BE2C (cell line): ENCODE measurements at regions not wholly inside any gene's neighbourhood (a gene's known extent, or its start where the extent isn't known, plus 50 kb on each side); places are given as distances from the start of the nearest gene placed in this dataset.

Source experiments
- DNase-seq: peaks from one replicate; pipeline ENCODE4 v3.0.0-alpha.2; 2020
- H3K27me3 ChIP-seq: fragments of 250-450 bp; sonication (Bioruptor Pico); 2 replicates; pipeline ENCODE4 v1.5.1; 2020; ENCODE audit warnings: mild to moderate bottlenecking
- H3K36me3 ChIP-seq: fragments of 250-450 bp; sonication (Bioruptor Pico); 2 replicates; pipeline ENCODE4 v1.5.1; 2020; ENCODE audit warnings: mild to moderate bottlenecking
- H3K4me1 ChIP-seq: fragments of 250-450 bp; sonication (Bioruptor Pico); 2 replicates; pipeline ENCODE4 v1.5.1; 2020
- H3K4me3 ChIP-seq: 2 replicates; pipeline ENCODE4 v1.5.1; 2011; ENCODE audit warnings: low read depth, low read length
- H3K9me3 ChIP-seq: fragments of 250-450 bp; sonication (Bioruptor Pico); 2 replicates; pipeline ENCODE4 v1.5.1; 2020
- TF ChIP-seq, protein P1 (sequence below): IDR thresholded peaks from 2 replicates; pipeline ENCODE4 v1.5.1; 2012; ENCODE audit warnings: mild to moderate bottlenecking, low read depth, low read length

DNA sequence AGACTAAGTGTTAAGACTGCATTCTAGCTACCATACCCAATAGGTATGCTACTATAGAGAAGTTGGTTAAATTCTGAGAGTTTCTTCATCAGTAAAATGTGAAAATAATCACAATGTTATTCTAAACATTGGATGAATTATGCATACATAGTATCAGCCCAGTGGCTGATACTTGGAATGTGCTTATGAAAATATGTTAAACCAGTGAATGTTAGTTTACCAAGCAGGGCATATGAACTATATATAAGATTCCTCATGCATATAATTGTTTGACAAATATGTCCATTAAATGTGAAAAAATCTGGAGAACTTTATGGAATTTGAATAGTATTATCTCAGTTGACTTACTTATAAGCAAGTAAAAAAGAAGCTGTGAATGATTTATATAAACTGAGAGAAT, 296.1 kb downstream of the IL15 start:
- no peaks in the 10 kb centered on the region for H3K36me3 ChIP-seq
- H3K4me3 ChIP-seq, result no peak overlapping the region
- TF ChIP-seq, protein P1, sequence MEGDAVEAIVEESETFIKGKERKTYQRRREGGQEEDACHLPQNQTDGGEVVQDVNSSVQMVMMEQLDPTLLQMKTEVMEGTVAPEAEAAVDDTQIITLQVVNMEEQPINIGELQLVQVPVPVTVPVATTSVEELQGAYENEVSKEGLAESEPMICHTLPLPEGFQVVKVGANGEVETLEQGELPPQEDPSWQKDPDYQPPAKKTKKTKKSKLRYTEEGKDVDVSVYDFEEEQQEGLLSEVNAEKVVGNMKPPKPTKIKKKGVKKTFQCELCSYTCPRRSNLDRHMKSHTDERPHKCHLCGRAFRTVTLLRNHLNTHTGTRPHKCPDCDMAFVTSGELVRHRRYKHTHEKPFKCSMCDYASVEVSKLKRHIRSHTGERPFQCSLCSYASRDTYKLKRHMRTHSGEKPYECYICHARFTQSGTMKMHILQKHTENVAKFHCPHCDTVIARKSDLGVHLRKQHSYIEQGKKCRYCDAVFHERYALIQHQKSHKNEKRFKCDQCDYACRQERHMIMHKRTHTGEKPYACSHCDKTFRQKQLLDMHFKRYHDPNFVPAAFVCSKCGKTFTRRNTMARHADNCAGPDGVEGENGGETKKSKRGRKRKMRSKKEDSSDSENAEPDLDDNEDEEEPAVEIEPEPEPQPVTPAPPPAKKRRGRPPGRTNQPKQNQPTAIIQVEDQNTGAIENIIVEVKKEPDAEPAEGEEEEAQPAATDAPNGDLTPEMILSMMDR, result no peak

DNA sequence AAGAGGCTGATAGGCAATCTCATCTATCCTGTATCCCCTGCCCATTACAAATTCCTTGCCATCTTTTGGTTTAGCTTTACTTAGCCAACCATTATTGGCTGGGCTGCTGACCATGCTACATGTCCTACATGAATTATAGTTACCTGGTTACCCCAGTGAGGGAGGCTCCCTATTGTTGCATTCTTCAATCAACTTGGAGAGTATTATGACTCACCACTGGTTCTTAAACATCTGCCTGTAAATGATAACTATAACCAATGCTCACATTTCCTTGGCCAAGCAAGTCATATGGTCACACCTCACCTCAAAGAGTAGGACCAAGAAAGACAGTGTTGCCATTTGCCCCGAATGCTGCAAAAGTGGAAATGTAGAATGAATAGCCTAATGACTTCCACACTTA, 297.6 kb downstream of the IL15 start:
- Histone ChIP-seq H3K4me1 (no peaks in the 10 kb centered on the region), H3K9me3 (0 out of 2 replicates have a peak, but pooled peaks cover 2% of the 10 kb centered on the region), H3K4me3 (no peak overlapping the region), H3K36me3 (no peaks in the 10 kb centered on the region), H3K27me3 (no peaks in the 10 kb centered on the region)
- DNase-seq, result no peak
- TF ChIP-seq, protein P1, result no peak

More for the DNA sequence above, 296.1 kb downstream of the IL15 start:
- Histone ChIP-seq H3K9me3 (no peaks in the 10 kb centered on the region), H3K27me3 (no peaks in the 10 kb centered on the region), H3K4me1 (no peaks in the 10 kb centered on the region)
- no peak for DNase-seq

DNA sequence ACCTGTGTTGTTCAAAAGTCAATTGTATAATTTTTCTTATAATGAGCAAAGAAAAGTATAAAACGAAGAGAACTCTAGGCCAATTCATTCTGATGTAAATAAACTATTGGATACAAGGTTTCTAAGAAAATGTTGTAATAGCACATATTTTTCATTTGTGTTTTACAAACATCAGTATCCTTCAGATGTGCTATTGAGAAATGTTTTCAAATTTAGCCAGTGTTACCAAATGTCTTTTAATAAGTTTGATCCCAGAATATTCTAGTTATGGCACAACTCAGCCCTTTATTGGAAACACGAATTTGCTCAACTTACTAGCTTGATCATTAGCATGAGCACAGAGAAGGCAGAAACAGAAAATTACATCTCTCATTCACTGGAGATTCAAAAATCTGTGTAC, 319.3 kb downstream of the IL15 start:
- no peaks in the 10 kb centered on the region for H3K4me1 ChIP-seq

DNA sequence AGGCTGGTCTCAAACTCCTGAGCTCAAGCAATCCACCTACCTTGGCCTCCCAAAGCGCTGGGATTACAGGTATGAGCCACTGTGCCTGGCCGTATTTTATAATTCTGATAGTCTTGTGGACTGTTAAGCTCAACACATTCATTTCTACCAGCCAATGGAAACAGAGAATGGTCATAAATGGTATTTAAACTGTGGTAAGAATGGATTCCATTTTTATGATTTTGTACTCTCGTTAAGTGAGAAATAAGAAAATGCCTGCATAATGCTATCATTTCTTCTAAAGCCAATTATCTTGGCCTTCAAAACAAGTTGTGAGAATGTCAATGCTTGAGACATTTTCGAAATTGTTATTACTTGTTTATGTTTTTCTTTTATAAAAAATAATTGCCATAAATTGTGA, 321.0 kb downstream of the IL15 start:
- H3K27me3 ChIP-seq, result no peaks in the 10 kb centered on the region
- TF ChIP-seq, protein P1, result no peak
- no peak for DNase-seq
- no peaks in the 10 kb centered on the region for H3K36me3 ChIP-seq
- no peaks in the 10 kb centered on the region for H3K4me1 ChIP-seq
- H3K9me3 ChIP-seq, result no peaks in the 10 kb centered on the region
- H3K4me3 ChIP-seq, result no peak overlapping the region

More for the DNA sequence above, 319.3 kb downstream of the IL15 start:
- TF ChIP-seq, protein P1, result no peak
- no peak overlapping the region for H3K4me3 ChIP-seq
- H3K36me3 ChIP-seq, result no peaks in the 10 kb centered on the region
- H3K27me3 ChIP-seq, result no peaks in the 10 kb centered on the region
- H3K9me3 ChIP-seq, result no peaks in the 10 kb centered on the region
- DNase-seq, result no peak

DNA sequence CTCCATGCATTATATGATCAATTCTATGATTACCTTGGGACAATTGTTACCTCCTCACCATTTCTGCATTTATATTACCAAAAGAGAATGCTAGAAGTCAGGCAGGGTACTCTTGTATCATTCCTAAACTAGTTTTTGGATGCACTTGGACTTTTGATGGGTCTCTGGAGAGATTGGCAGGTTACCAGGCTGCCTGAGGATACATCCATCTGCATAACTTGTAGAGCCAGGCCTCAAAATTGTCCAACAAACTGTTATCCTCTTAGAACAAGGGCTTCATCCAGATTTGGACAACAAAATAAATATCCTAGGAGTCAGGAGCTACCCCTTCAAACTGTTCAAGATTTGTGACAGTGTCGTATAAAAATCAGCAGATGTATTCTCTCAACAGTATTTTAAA, 326.1 kb downstream of the IL15 start:
- H3K9me3 ChIP-seq, result no peaks in the 10 kb centered on the region
- TF ChIP-seq, protein P1, result no peak
- H3K27me3 ChIP-seq, result no peaks in the 10 kb centered on the region
- H3K4me1 ChIP-seq, result no peaks in the 10 kb centered on the region
- DNase-seq, result no peak
- no peak overlapping the region for H3K4me3 ChIP-seq
- no peaks in the 10 kb centered on the region for H3K36me3 ChIP-seq

DNA sequence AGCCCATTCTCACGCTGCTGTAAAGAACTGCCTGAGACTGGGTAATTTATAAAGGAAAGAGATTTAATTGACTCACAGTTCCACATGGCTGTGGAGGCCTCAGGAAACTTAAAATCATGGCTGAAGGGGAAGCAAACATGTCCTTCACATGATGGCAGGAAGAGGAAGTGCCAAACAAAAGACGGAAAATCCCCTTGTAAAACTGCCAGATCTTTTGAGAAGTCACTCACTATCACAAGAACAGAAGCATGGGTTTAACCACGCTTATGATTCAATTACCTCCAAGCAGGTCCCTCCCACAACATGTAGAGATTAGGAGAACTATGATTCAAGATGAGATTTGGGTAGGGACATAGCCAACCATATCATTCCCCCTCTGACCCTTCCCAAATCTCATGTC, 335.5 kb downstream of the IL15 start:
- no peaks in the 10 kb centered on the region; the same call in none of the 2 replicates for H3K9me3 ChIP-seq
- TF ChIP-seq, protein P1, result no peak
- H3K4me3 ChIP-seq, result no peak overlapping the region
- H3K36me3 ChIP-seq, result no peaks in the 10 kb centered on the region
- H3K4me1 ChIP-seq, result no peaks in the 10 kb centered on the region
- no peaks in the 10 kb centered on the region for H3K27me3 ChIP-seq
- no peak for DNase-seq
